GM12878 (cell line): ENCODE measurements at regions not wholly inside any gene's neighbourhood (a gene's known extent, or its start where the extent isn't known, plus 50 kb on each side); places are given as distances from the start of the nearest gene placed in this dataset.

Source experiments
- ATAC-seq: fragments of 200-7000 bp; cut with Tn5 transposase; 3 replicates; pipeline ENCODE4 v1.9.1; 2020; ENCODE audit warnings: mild to moderate bottlenecking, moderate library complexity
- BruUV-seq: library from RNA; stranded (reverse); fragments of 400-500 nt; replicated peaks from 2 replicates; lab custom pipeline; 2021; lab: Mats Ljungman, UMichigan
- CTCF ChIA-PET: fragments of 300-600 bp; sonication (Branson Sonifier 250); formaldehyde crosslinking; extraction: SDS; loops from one replicate; lab custom pipeline; 2021; ENCODE audit warnings: inconsistent platforms; lab: Yijun Ruan, JAX
- POLR2A ChIA-PET: fragments of 350-600 bp; formaldehyde crosslinking; extraction: SDS; loops from one replicate; lab custom pipeline; 2021; ENCODE audit warnings: inconsistent platforms; lab: Charles Lee
- RAD21 ChIA-PET: fragments of 300-600 bp; sonication (Branson Sonifier 250); formaldehyde crosslinking; loops from one replicate; lab custom pipeline; 2023; ENCODE audit warnings: antibody characterized with exemption; ENCODE audit not compliant: unreplicated experiment; lab: Charles Lee
- SMC1A ChIA-PET: fragments of 300-600 bp; sonication (Branson Sonifier 250); formaldehyde crosslinking; loops from one replicate; lab custom pipeline; 2023; ENCODE audit not compliant: unreplicated experiment, uncharacterized antibody; lab: Charles Lee
- DNase-seq: peaks from one replicate; pipeline ENCODE4 v3.0.0-alpha.2; 2011; ENCODE audit warnings: low read depth, low spot score
- FAIRE-seq: peaks from 3 replicates; lab custom pipeline; 2011; peaks lifted over from hg19 to GRCh38; lab: Jason Lieb, UNC
- H2AFZ ChIP-seq: 2 replicates; pipeline ENCODE4 v1.6.0; 2011; ENCODE audit warnings: low read depth, low read length, control low read depth; ENCODE audit not compliant: control insufficient read depth
- H3K27ac ChIP-seq: 2 replicates; pipeline ENCODE4 v1.5.1; 2011; ENCODE audit warnings: control low read depth; ENCODE audit not compliant: control insufficient read depth, insufficient read depth
- H3K27me3 ChIP-seq, 2 experiments: replicated peaks in 1 of 2; 2 replicates each; pipeline versions ENCODE4 v1.6.0 to v1.6.1; 2011; ENCODE audit warnings: low read length in 1 of 2; ENCODE audit not compliant: control insufficient read depth in 2 of 2, insufficient read depth in 2 of 2
- H3K36me3 ChIP-seq, 2 experiments: 2 replicates each; pipeline ENCODE4 v1.5.1; 2011; ENCODE audit warnings: low read length in 1 of 2; ENCODE audit not compliant: control insufficient read depth in 2 of 2, insufficient read depth in 2 of 2
- H3K4me1 ChIP-seq: 2 replicates; pipeline ENCODE4 v1.6.1; 2011; ENCODE audit warnings: mild to moderate bottlenecking, low read length, moderate library complexity, mixed read lengths; ENCODE audit not compliant: control insufficient read depth, insufficient read depth
- H3K4me2 ChIP-seq: 2 replicates; pipeline ENCODE4 v1.6.0; 2011; ENCODE audit warnings: control low read depth; ENCODE audit not compliant: control insufficient read depth, insufficient read depth
- H3K4me3 ChIP-seq: fragments of 200-600 bp; sonication (generic); 2 replicates; pipeline ENCODE4 v1.5.1; 2016
- H3K79me2 ChIP-seq: 2 replicates; pipeline ENCODE4 v1.6.0; 2011; ENCODE audit warnings: low read length; ENCODE audit not compliant: control insufficient read depth, insufficient read depth
- H3K9ac ChIP-seq: 2 replicates; pipeline ENCODE4 v1.8.0; 2011; ENCODE audit warnings: low read length, control low read depth, mixed read lengths; ENCODE audit not compliant: control insufficient read depth, insufficient read depth
- H3K9me3 ChIP-seq: replicated peaks from 3 replicates; pipeline ENCODE4 v1.5.1; 2011; ENCODE audit warnings: mild to moderate bottlenecking, low read length; ENCODE audit not compliant: control insufficient read depth, insufficient read depth
- H4K20me1 ChIP-seq: 2 replicates; pipeline ENCODE4 v1.6.0; 2011; ENCODE audit not compliant: control insufficient read depth, insufficient read depth
- BCL3 ChIP-seq: IDR thresholded peaks from 2 replicates; pipeline ENCODE4 v1.6.1; 2011; ENCODE audit warnings: borderline replicate concordance, low read depth, mild to moderate bottlenecking, moderate library complexity, low read length; ENCODE audit not compliant: insufficient read depth, poor library complexity, severe bottlenecking
- BCLAF1 ChIP-seq: fragments of 450-650 bp; IDR thresholded peaks from 2 replicates; pipeline ENCODE4 v1.6.1; 2017; ENCODE audit warnings: antibody characterized with exemption, mild to moderate bottlenecking, moderate library complexity
- CBFB ChIP-seq: IDR thresholded peaks from 2 replicates; pipeline ENCODE4 v1.6.1; 2016; ENCODE audit warnings: antibody characterized with exemption, low read depth
- E2F8 ChIP-seq: fragments of 450-650 bp; IDR thresholded peaks from 2 replicates; pipeline ENCODE4 v1.6.1; 2018; ENCODE audit warnings: mild to moderate bottlenecking, low read depth, moderate library complexity; ENCODE audit not compliant: partially characterized antibody
- GABPA ChIP-seq: IDR thresholded peaks from 2 replicates; pipeline ENCODE4 v1.6.1; 2014; ENCODE audit warnings: antibody characterized with exemption, low read depth, mild to moderate bottlenecking, inconsistent platforms
- GATAD2B ChIP-seq: fragments of 450-650 bp; conservative IDR thresholded peaks from 2 replicates; pipeline ENCODE4 v1.6.1; 2017; ENCODE audit warnings: low read depth, mild to moderate bottlenecking, moderate library complexity
- IKZF2 ChIP-seq, 2 experiments: fragments of 450-650 bp; IDR thresholded peaks; 2 replicates each; pipeline ENCODE4 v1.6.1; 2017; ENCODE audit warnings: mild to moderate bottlenecking in 2 of 2, moderate library complexity in 2 of 2
- IRF3 ChIP-seq: fragments of 450-650 bp; IDR thresholded peaks from 2 replicates; pipeline ENCODE4 v1.6.1; 2014; ENCODE audit warnings: mild to moderate bottlenecking
- IRF4 ChIP-seq: IDR thresholded peaks from 2 replicates; pipeline ENCODE4 v1.6.1; 2011; ENCODE audit warnings: low read depth, low read length
- NFIC ChIP-seq: IDR thresholded peaks from 2 replicates; pipeline ENCODE4 v1.6.1; 2012; ENCODE audit warnings: low read depth, mild to moderate bottlenecking, inconsistent platforms, low read length, moderate library complexity
- PAX8 ChIP-seq: fragments of 450-650 bp; IDR thresholded peaks from 2 replicates; pipeline ENCODE4 v1.6.1; 2017; ENCODE audit warnings: mild to moderate bottlenecking, moderate library complexity
- STAT1 ChIP-seq: fragments of 450-650 bp; conservative IDR thresholded peaks from 2 replicates; pipeline ENCODE4 v1.6.1; 2014; ENCODE audit warnings: antibody characterized with exemption, mild to moderate bottlenecking
- TCF12 ChIP-seq: IDR thresholded peaks from 2 replicates; pipeline ENCODE4 v1.6.1; 2011; ENCODE audit warnings: low read depth, mild to moderate bottlenecking, low read length
- ZNF384 ChIP-seq: IDR thresholded peaks from 2 replicates; pipeline ENCODE4 v1.6.1; 2012; ENCODE audit warnings: low read depth, mild to moderate bottlenecking, low read length, improper control_type of control experiment, borderline replicate concordance
- in situ Hi-C: fragments of 300-500 bp; cut with MboI; formaldehyde crosslinking; loops from 9 replicates; pipeline ENCODE4 v1.14.3; 2018; ENCODE audit warnings: mixed read lengths
- intact Hi-C: fragments of 100-400 bp; cut with micrococcal nuclease; formaldehyde crosslinking; loops from one replicate; pipeline ENCODE4 v1.14.2; 2022; ENCODE audit not compliant: unreplicated experiment

- Histone ChIP-seq H3K4me1 (no peaks in the 10 kb centered on the region), H3K9ac (no peak overlapping the region), H3K36me3 (no peaks in the 10 kb centered on the region), H4K20me1 (no peaks in the 10 kb centered on the region), H3K4me2 (no peak overlapping the region), H2AFZ (no peak overlapping the region), H3K79me2 (no peaks in the 10 kb centered on the region), H3K27me3 (no peaks in the 10 kb centered on the region), H3K27ac (no peak overlapping the region), H3K4me3 (no peak overlapping the region), H3K9me3 (no peaks in the 10 kb centered on the region)
- ATAC-seq (no peak), DNase-seq (no peak), FAIRE-seq (no peak)
- ChIA-PET POLR2A (no interaction called here), SMC1A (no interaction called here), RAD21 (interaction anchor here (1.4 kb wide), 1 partner anchor 10 kb away, joined by 3 read pairs; no protein-coding TSS in a partner anchor), CTCF (no interaction called here)
- in situ Hi-C loops (no loop called here), intact Hi-C loops (no loop called here)
- BruUV-seq, result no TSS peak
- TF ChIP-seq PAX8, result no peak
- TF ChIP-seq BCL3, result no peak
- no peak for TF ChIP-seq GABPA
- TF ChIP-seq ZNF384, result no peak
- TF ChIP-seq IKZF2 (IDR thresholded peaks at IDR 0.05), result no peak
- no peak for TF ChIP-seq IRF3
- no peak for TF ChIP-seq E2F8
- TF ChIP-seq GATAD2B, result no peak
- no peak for TF ChIP-seq CBFB
- no peak for TF ChIP-seq IRF4
- no peak for TF ChIP-seq NFIC
- no peak for TF ChIP-seq BCLAF1
- no peak for TF ChIP-seq STAT1
- no peak for TF ChIP-seq TCF12
Observed at GRCh38 chr9:11542781-11543180, 930.0 kb upstream of the PTPRD start.
